Neural crest cell (in vitro differentiated cells): ENCODE measurements at regions not wholly inside any gene's neighbourhood (a gene's known extent, or its start where the extent isn't known, plus 50 kb on each side); places are given as distances from the start of the nearest gene placed in this dataset.

ENCODE experiments used
- DNase-seq: peaks from one replicate; pipeline ENCODE4 v3.0.0; 2021; ENCODE audit warnings: low read depth, mixed read lengths, low spot score
- H3K27ac Mint-ChIP-seq: one replicate; pipeline ENCODE4 v1.8.0; 2021; ENCODE audit warnings: mild to moderate bottlenecking, mixed read lengths; ENCODE audit not compliant: unreplicated experiment
- H3K27me3 Mint-ChIP-seq: 2 replicates; pipeline ENCODE4 v1.8.0; 2021; ENCODE audit warnings: low read depth, mild to moderate bottlenecking, mixed read lengths
- H3K36me3 Mint-ChIP-seq: 2 replicates; pipeline ENCODE4 v1.8.0; 2021; ENCODE audit warnings: low read depth, mild to moderate bottlenecking, mixed read lengths
- H3K4me1 Mint-ChIP-seq: 2 replicates; pipeline ENCODE4 v1.8.0; 2021; ENCODE audit warnings: mixed read lengths
- H3K4me3 Mint-ChIP-seq: one replicate; pipeline ENCODE4 v1.8.0; 2021; ENCODE audit warnings: mild to moderate bottlenecking, mixed read lengths
- H3K9me3 Mint-ChIP-seq: 2 replicates; pipeline ENCODE4 v1.8.0; 2021; ENCODE audit warnings: mixed read lengths
- CTCF ChIP-seq: fragments of 200-600 bp; sonication (generic); conservative IDR thresholded peaks from 2 replicates; pipeline ENCODE4 v1.5.0; 2021; ENCODE audit warnings: antibody characterized with exemption, mild to moderate bottlenecking

GRCh38 chr10:44202952-44203351 lies 181.9 kb downstream of the CXCL12 start:
- H3K4me3 Mint-ChIP-seq = no peak overlapping the region
- H3K4me1 Mint-ChIP-seq = peaks cover 8% of the 10 kb centered on the region
- no peak for TF ChIP-seq CTCF
- H3K36me3 Mint-ChIP-seq = no peaks in the 10 kb centered on the region
- DNase-seq = no peak
- H3K27ac Mint-ChIP-seq = no peak overlapping the region
- peaks cover 2% of the 10 kb centered on the region for H3K9me3 Mint-ChIP-seq
- H3K27me3 Mint-ChIP-seq = no peaks in the 10 kb centered on the region

- no peak for DNase-seq
- no peak for TF ChIP-seq CTCF
- H3K4me3 Mint-ChIP-seq = no peak overlapping the region
- H3K27me3 Mint-ChIP-seq = no peaks in the 10 kb centered on the region
- H3K36me3 Mint-ChIP-seq = no peaks in the 10 kb centered on the region
- H3K27ac Mint-ChIP-seq = no peak overlapping the region
- peaks cover 4% of the 10 kb centered on the region for H3K9me3 Mint-ChIP-seq
- H3K4me1 Mint-ChIP-seq = peaks cover 7% of the 10 kb centered on the region
Measured at GRCh38 chr10:44201656-44202055, 183.2 kb downstream of the CXCL12 start.

- DNase-seq = no peak
- H3K9me3 Mint-ChIP-seq = peaks cover 5% of the 10 kb centered on the region
- H3K4me1 Mint-ChIP-seq = peaks cover 7% of the 10 kb centered on the region
- H3K4me3 Mint-ChIP-seq = no peak overlapping the region
- H3K36me3 Mint-ChIP-seq = no peaks in the 10 kb centered on the region
- TF ChIP-seq CTCF = no peak
- H3K27me3 Mint-ChIP-seq = no peaks in the 10 kb centered on the region
- no peak overlapping the region for H3K27ac Mint-ChIP-seq
Measured at GRCh38 chr10:44201011-44201410, 183.9 kb downstream of the CXCL12 start.

- peaks cover 5% of the 10 kb centered on the region for H3K9me3 Mint-ChIP-seq
- H3K36me3 Mint-ChIP-seq = no peaks in the 10 kb centered on the region
- no peaks in the 10 kb centered on the region for H3K27me3 Mint-ChIP-seq
- H3K27ac Mint-ChIP-seq = no peak overlapping the region
- H3K4me1 Mint-ChIP-seq = peaks cover 10% of the 10 kb centered on the region
- no peak for DNase-seq
- no peak for TF ChIP-seq CTCF
- no peak overlapping the region for H3K4me3 Mint-ChIP-seq
Measured at GRCh38 chr10:44199991-44200655, 184.8 kb downstream of the CXCL12 start.

- H3K27ac Mint-ChIP-seq = no peak overlapping the region
- peaks cover 10% of the 10 kb centered on the region for H3K4me1 Mint-ChIP-seq
- H3K27me3 Mint-ChIP-seq = no peaks in the 10 kb centered on the region
- H3K4me3 Mint-ChIP-seq = no peak overlapping the region
- peaks cover 5% of the 10 kb centered on the region for H3K9me3 Mint-ChIP-seq
- no peak for TF ChIP-seq CTCF
- no peak for DNase-seq
- no peaks in the 10 kb centered on the region for H3K36me3 Mint-ChIP-seq
Measured at GRCh38 chr10:44199267-44199666, 185.6 kb downstream of the CXCL12 start.
